Colonic mucosa (tissue), 4 donors: ENCODE measurements at regions not wholly inside any gene's neighbourhood (a gene's known extent, or its start where the extent isn't known, plus 50 kb on each side); places are given as distances from the start of the nearest gene placed in this dataset.

Experiments
- DNase-seq: peaks from one replicate; pipeline ENCODE4 v3.0.0-alpha.2; 2020
- H3K27ac ChIP-seq: fragments of 200-600 bp; one replicate; pipeline ENCODE4 v1.8.0; 2021
- H3K27me3 ChIP-seq: fragments of 200-600 bp; one replicate; pipeline ENCODE4 v1.8.0; 2021
- H3K36me3 ChIP-seq: fragments of 200-600 bp; one replicate; pipeline ENCODE4 v1.8.0; 2021
- H3K4me1 ChIP-seq: fragments of 200-600 bp; one replicate; pipeline ENCODE4 v1.8.0; 2021; ENCODE audit warnings: mild to moderate bottlenecking
- H3K4me3 ChIP-seq: fragments of 200-600 bp; one replicate; pipeline ENCODE4 v1.8.0; 2021
- H3K9ac ChIP-seq, 2 donors: one replicate each; pipeline ENCODE4 v1.7.0; 2013; ENCODE audit warnings: control low read depth in 2 of 2, low read depth in 2 of 2, low read length in 2 of 2
- H3K9me3 ChIP-seq: fragments of 200-600 bp; one replicate; pipeline ENCODE4 v1.8.0; 2021
- CTCF ChIP-seq: fragments of 200-600 bp; IDR thresholded peaks from one replicate; pipeline ENCODE4 v1.8.0; 2022; ENCODE audit warnings: antibody characterized with exemption, mild to moderate bottlenecking
- intact Hi-C: fragments of 100-400 bp; cut with DNase I; formaldehyde crosslinking; loops from one replicate; pipeline ENCODE4 v1.14.1; 2022
- donor health status: healthy.
- donor health status: DM: no; HTN: no; CAD: no.
- donor health status: DM: no; HTN: no; CAD: no.

GRCh38 chr3:124243177-124243859 lies 251.4 kb upstream of the ROPN1 start:
- Histone ChIP-seq H3K9ac (no peak overlapping the region), H3K4me3 (no peak overlapping the region), H3K9me3 (no peaks in the 10 kb centered on the region), H3K4me1 (peaks cover 4% of the 10 kb centered on the region), H3K36me3 (no peaks in the 10 kb centered on the region), H3K27ac (no peak overlapping the region), H3K27me3 (no peaks in the 10 kb centered on the region)
- intact Hi-C loops: no loop called here
- DNase-seq: no peak
- no peak for TF ChIP-seq CTCF

GRCh38 chr3:124246376-124246775 lies 254.5 kb upstream of the ROPN1 start:
- Histone ChIP-seq H3K36me3 (no peaks in the 10 kb centered on the region), H3K9me3 (no peaks in the 10 kb centered on the region), H3K9ac (no peak overlapping the region), H3K27me3 (no peaks in the 10 kb centered on the region), H3K4me1 (peaks cover 6% of the 10 kb centered on the region), H3K4me3 (no peak overlapping the region), H3K27ac (no peak overlapping the region)
- no peak for DNase-seq
- intact Hi-C loops: no loop called here
- no peak for TF ChIP-seq CTCF

DNA sequence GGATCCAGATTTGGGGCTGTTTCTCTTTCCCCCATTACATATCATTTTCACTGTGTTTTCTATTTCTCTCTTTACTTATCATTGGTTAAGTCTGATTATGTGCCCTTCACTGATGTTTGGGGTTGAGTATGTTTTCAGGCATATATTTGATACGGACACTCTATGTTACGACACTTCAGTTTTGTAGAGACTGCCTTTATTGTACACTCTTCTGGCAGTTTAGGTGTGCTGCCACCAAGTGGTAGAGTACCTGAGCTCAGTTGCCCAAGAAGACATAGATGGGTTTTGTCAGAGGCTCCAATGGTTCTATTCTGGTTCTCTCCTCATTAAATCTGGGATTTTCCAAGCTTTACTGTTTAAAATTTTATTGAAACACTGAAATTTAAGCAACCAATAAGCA lies 255.0 kb upstream of the ROPN1 start:
- peak; percentile 36 for DNase-seq
- Histone ChIP-seq H3K9me3 (no peaks in the 10 kb centered on the region), H3K36me3 (no peaks in the 10 kb centered on the region), H3K27me3 (no peaks in the 10 kb centered on the region), H3K4me1 (peaks cover 6% of the 10 kb centered on the region), H3K4me3 (no peak overlapping the region), H3K9ac (no peak overlapping the region), H3K27ac (no peak overlapping the region)
- intact Hi-C loops: no loop called here
- TF ChIP-seq CTCF: peak; percentile 37

DNA sequence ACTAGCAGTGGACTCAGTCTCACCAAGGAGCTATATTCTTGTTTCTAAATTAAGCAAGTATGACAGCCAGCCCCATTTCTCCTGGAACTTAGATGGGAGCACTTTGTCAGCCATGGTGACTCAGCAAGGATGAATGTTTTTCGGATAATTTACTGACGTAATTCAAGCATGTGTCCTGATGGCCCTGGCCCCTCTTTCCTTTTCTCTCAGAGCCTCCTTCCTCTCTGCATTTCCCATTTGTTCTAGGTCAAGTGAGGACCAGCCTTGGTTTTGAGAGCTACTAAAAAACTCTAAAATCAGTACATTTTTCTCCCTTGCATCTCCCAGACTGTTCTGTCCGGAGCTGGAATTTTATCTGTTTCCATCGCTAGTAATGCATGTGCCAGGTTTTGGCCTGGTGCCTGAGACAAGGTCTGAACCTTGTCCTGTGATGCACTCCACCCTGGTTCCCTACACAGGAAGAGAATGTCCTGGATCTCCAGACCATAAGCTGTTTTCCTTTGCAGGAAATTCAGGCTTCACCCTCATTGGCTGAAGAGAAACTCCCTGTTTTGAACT lies 256.6 kb upstream of the ROPN1 start:
- Histone ChIP-seq H3K4me1 (peaks cover 6% of the 10 kb centered on the region), H3K27ac (peak overlapping the region; percentile 51), H3K4me3 (no peak overlapping the region), H3K9me3 (no peaks in the 10 kb centered on the region), H3K36me3 (no peaks in the 10 kb centered on the region), H3K27me3 (no peaks in the 10 kb centered on the region), H3K9ac (no peak overlapping the region)
- DNase-seq: peak; percentile 87
- no peak for TF ChIP-seq CTCF
- intact Hi-C loops: no loop called here

DNA sequence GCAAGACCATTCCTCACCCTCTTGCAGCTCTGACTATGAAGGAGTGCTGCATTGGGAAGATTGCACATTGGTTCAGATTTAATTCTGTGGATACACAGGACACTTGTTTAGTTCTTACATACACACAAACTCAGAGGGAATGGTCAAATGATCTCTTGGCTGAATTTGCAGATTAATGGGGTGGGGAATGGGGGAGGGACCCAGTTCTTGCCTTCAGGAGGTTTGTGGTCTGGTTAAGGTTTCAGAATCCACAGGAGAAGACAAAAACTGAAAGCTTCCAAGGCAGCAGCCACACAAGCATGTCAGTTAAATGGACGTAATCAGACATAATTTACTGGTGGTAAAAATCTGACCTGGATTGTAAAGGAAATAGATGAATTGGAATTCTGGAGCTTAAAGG lies 257.1 kb upstream of the ROPN1 start:
- intact Hi-C loops: no loop called here
- Histone ChIP-seq H3K27me3 (no peaks in the 10 kb centered on the region), H3K9me3 (no peaks in the 10 kb centered on the region), H3K4me1 (peaks cover 6% of the 10 kb centered on the region), H3K9ac (no peak overlapping the region), H3K4me3 (no peak overlapping the region), H3K36me3 (no peaks in the 10 kb centered on the region), H3K27ac (peak overlapping the region; percentile 51)
- DNase-seq: no peak
- TF ChIP-seq CTCF: no peak
